Panc1 (cell line): ENCODE measurements at regions not wholly inside any gene's neighbourhood (a gene's known extent, or its start where the extent isn't known, plus 50 kb on each side); places are given as distances from the start of the nearest gene placed in this dataset.

Experiments
- POLR2AphosphoS5 ChIP-seq: IDR thresholded peaks from 2 replicates; pipeline ENCODE4 v1.6.1; 2012; ENCODE audit warnings: mild to moderate bottlenecking, low read depth, low read length, moderate library complexity
- SIN3A ChIP-seq: IDR thresholded peaks from 2 replicates; pipeline ENCODE4 v1.6.1; 2012; ENCODE audit warnings: low read depth, mild to moderate bottlenecking, low read length, moderate library complexity, borderline replicate concordance; ENCODE audit not compliant: insufficient read depth
- TCF7L2 ChIP-seq: IDR thresholded peaks from 2 replicates; pipeline ENCODE4 v1.6.1; 2011; ENCODE audit warnings: mild to moderate bottlenecking, low read depth, low read length, inconsistent platforms
- TF ChIP-seq, protein P1 (sequence below): fragments of 450-650 bp; IDR thresholded peaks from 2 replicates; pipeline ENCODE4 v1.5.1; 2017; ENCODE audit warnings: mild to moderate bottlenecking
- TF ChIP-seq, protein P2 (sequence below), 2 experiments: IDR thresholded peaks; 2 replicates each; pipeline ENCODE4 v1.6.1; 2011 to 2012; ENCODE audit warnings: low read depth in 2 of 2, control low read depth in 1 of 2, low read length in 1 of 2, mild to moderate bottlenecking in 1 of 2, moderate library complexity in 1 of 2; ENCODE audit not compliant: insufficient read depth in 1 of 2

- TF ChIP-seq, protein P1, sequence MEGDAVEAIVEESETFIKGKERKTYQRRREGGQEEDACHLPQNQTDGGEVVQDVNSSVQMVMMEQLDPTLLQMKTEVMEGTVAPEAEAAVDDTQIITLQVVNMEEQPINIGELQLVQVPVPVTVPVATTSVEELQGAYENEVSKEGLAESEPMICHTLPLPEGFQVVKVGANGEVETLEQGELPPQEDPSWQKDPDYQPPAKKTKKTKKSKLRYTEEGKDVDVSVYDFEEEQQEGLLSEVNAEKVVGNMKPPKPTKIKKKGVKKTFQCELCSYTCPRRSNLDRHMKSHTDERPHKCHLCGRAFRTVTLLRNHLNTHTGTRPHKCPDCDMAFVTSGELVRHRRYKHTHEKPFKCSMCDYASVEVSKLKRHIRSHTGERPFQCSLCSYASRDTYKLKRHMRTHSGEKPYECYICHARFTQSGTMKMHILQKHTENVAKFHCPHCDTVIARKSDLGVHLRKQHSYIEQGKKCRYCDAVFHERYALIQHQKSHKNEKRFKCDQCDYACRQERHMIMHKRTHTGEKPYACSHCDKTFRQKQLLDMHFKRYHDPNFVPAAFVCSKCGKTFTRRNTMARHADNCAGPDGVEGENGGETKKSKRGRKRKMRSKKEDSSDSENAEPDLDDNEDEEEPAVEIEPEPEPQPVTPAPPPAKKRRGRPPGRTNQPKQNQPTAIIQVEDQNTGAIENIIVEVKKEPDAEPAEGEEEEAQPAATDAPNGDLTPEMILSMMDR: no peak
- TF ChIP-seq, protein P2, sequence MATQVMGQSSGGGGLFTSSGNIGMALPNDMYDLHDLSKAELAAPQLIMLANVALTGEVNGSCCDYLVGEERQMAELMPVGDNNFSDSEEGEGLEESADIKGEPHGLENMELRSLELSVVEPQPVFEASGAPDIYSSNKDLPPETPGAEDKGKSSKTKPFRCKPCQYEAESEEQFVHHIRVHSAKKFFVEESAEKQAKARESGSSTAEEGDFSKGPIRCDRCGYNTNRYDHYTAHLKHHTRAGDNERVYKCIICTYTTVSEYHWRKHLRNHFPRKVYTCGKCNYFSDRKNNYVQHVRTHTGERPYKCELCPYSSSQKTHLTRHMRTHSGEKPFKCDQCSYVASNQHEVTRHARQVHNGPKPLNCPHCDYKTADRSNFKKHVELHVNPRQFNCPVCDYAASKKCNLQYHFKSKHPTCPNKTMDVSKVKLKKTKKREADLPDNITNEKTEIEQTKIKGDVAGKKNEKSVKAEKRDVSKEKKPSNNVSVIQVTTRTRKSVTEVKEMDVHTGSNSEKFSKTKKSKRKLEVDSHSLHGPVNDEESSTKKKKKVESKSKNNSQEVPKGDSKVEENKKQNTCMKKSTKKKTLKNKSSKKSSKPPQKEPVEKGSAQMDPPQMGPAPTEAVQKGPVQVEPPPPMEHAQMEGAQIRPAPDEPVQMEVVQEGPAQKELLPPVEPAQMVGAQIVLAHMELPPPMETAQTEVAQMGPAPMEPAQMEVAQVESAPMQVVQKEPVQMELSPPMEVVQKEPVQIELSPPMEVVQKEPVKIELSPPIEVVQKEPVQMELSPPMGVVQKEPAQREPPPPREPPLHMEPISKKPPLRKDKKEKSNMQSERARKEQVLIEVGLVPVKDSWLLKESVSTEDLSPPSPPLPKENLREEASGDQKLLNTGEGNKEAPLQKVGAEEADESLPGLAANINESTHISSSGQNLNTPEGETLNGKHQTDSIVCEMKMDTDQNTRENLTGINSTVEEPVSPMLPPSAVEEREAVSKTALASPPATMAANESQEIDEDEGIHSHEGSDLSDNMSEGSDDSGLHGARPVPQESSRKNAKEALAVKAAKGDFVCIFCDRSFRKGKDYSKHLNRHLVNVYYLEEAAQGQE (IDR thresholded peaks at IDR 0.05; ENCODE audit: insufficient read depth in 1 of 2, low read depth in 2 of 2, low read length in 1 of 2): no peak
- no peak for TF ChIP-seq POLR2AphosphoS5
- TF ChIP-seq TCF7L2: no peak
- no peak for TF ChIP-seq SIN3A
These were observed 77.5 kb upstream of the CLCN4 start for GRCh38 chrX:10079231-10079630.
